ENCODE measurements at regions not wholly inside any gene's neighbourhood (a gene's known extent, or its start where the extent isn't known, plus 50 kb on each side); places are given as distances from the start of the nearest gene placed in this dataset.

DNA sequence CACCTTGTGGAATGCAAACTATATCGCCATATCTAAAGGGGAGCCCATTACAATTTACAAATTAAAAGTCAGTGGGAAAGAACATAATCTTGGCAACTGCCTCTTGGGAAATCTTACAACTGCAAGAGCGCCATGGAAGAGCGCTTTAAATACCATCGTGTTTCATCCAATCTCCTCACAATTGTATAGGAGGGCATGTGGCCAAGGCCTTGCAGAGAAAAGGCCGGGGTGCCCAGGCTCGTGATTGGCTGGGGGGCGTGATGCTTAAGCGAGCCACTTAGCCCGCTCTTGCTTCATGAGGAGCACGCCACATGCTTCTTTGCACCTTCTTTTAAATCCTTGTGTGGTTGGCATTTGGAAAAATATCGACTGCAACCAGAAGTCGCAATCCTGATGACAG, 69.8 kb upstream of the NFIB start:
- no peaks in the 10 kb centered on the region for H3K4me1 ChIP-seq (ENCODE audit: control insufficient read depth in 1 of 2, insufficient read depth in 2 of 2, low read length in 2 of 2)
- ATAC-seq (no peak), DNase-seq (ENCODE audit: low read depth, low spot score) (no peak)
- H4K20me1 ChIP-seq (ENCODE audit: insufficient read depth) = no peaks in the 10 kb centered on the region
- no peak overlapping the region for H3K9ac ChIP-seq (ENCODE audit: low read length)
- CTCF ChIA-PET = no interaction called here
- no peaks in the 10 kb centered on the region for H3K27me3 ChIP-seq (ENCODE audit: insufficient read depth, low read length)
- no peaks in the 10 kb centered on the region for H3K79me2 ChIP-seq (ENCODE audit: insufficient read depth, low read length)
- no peaks in the 10 kb centered on the region for H3K9me3 ChIP-seq (ENCODE audit: control insufficient read depth in 1 of 2, insufficient read depth in 1 of 2, low read depth in 1 of 2, low read length in 2 of 2)
- no peaks in the 10 kb centered on the region for H3K36me3 ChIP-seq (ENCODE audit: control insufficient read depth in 1 of 2, insufficient read depth in 2 of 2, low read length in 2 of 2)
- H3K4me2 ChIP-seq (ENCODE audit: low read length) = no peak overlapping the region
- H3K4me3 ChIP-seq (replicated peaks in 1 of 2; ENCODE audit: low read depth in 1 of 2, low read length in 2 of 2) = no peak overlapping the region
- RAD21 ChIA-PET (ENCODE audit: low non-redundant PET in 1 of 2, low total read pairs in 2 of 2, uncharacterized antibody in 2 of 2, unreplicated experiment in 2 of 2) = no interaction called here
- no peak for TF ChIP-seq EZH2 (IDR thresholded peaks at IDR 0.05)
- no peak for TF ChIP-seq YY1 (IDR thresholded peaks at IDR 0.05; ENCODE audit: extremely low read depth, insufficient replicate concordance, low read depth, low read length)
- TF ChIP-seq ELF1 (IDR thresholded peaks at IDR 0.05; ENCODE audit: borderline replicate concordance, low read depth) = no peak
- no peak for TF ChIP-seq POLR2AphosphoS5 (IDR thresholded peaks at IDR 0.05; ENCODE audit: low read depth, low read length)
- BruUV-seq (replicated peaks) = no TSS peak
- POLR2A ChIA-PET = no interaction called here
- H3K27ac ChIP-seq (ENCODE audit: low read depth, low read length) = no peak overlapping the region
- H2AFZ ChIP-seq (ENCODE audit: low read depth, low read length, poor library complexity, severe bottlenecking) = no peak overlapping the region
- no peaks in the 10 kb centered on the region for H3K9me2 ChIP-seq (ENCODE audit: insufficient read depth)
- intact Hi-C loops (cut with micrococcal nuclease) = no loop called here

DNA sequence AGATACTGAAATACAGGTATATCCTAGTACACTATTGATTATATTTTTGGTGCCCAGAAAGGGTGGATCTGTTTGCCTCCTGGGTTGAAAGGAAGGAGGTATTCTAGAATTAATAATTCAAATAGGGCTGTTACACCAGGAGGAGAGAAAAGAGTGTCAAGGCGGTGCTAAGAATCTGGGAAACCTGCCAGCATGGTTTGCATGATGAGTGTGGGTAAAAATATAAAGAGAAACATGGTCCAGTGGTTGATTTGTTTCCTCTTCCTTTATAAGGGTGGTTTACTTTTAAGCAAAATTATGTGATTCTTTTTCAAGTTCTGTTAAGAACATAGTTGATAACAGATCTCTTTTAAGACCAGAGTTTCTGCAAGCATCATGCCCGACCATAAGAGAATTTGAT, 69.4 kb upstream of the NFIB start:
- H3K9ac ChIP-seq (ENCODE audit: low read length) = no peak overlapping the region
- no peaks in the 10 kb centered on the region for H3K27me3 ChIP-seq (ENCODE audit: insufficient read depth, low read length)
- no peaks in the 10 kb centered on the region for H3K4me1 ChIP-seq (ENCODE audit: control insufficient read depth in 1 of 2, insufficient read depth in 2 of 2, low read length in 2 of 2)
- ATAC-seq (no peak), DNase-seq (ENCODE audit: low read depth, low spot score) (no peak)
- H3K4me3 ChIP-seq (replicated peaks in 1 of 2; ENCODE audit: low read depth in 1 of 2, low read length in 2 of 2) = no peak overlapping the region
- ChIA-PET CTCF (no interaction called here), POLR2A (no interaction called here), RAD21 (ENCODE audit: low non-redundant PET in 1 of 2, low total read pairs in 2 of 2, uncharacterized antibody in 2 of 2, unreplicated experiment in 2 of 2) (no interaction called here)
- H3K9me2 ChIP-seq (ENCODE audit: insufficient read depth) = no peaks in the 10 kb centered on the region
- no peaks in the 10 kb centered on the region for H3K9me3 ChIP-seq (ENCODE audit: control insufficient read depth in 1 of 2, insufficient read depth in 1 of 2, low read depth in 1 of 2, low read length in 2 of 2)
- H4K20me1 ChIP-seq (ENCODE audit: insufficient read depth) = no peaks in the 10 kb centered on the region
- TF ChIP-seq CBX3 (IDR thresholded peaks at IDR 0.05; ENCODE audit: low read depth) = no peak
- TF ChIP-seq RAD21 (IDR thresholded peaks at IDR 0.05; ENCODE audit: low read depth) = no peak
- TF ChIP-seq ZFX (IDR thresholded peaks at IDR 0.05) = no peak
- TF ChIP-seq ZNF274 (IDR thresholded peaks at IDR 0.05; ENCODE audit: low read depth, low read length) = no peak
- no peak overlapping the region for H3K4me2 ChIP-seq (ENCODE audit: low read length)
- no peaks in the 10 kb centered on the region for H3K79me2 ChIP-seq (ENCODE audit: insufficient read depth, low read length)
- intact Hi-C loops (cut with micrococcal nuclease) = no loop called here
- no peak overlapping the region for H2AFZ ChIP-seq (ENCODE audit: low read depth, low read length, poor library complexity, severe bottlenecking)
- BruUV-seq (replicated peaks) = no TSS peak
- no peaks in the 10 kb centered on the region for H3K36me3 ChIP-seq (ENCODE audit: control insufficient read depth in 1 of 2, insufficient read depth in 2 of 2, low read length in 2 of 2)
- no peak overlapping the region for H3K27ac ChIP-seq (ENCODE audit: low read depth, low read length)

Data from HCT116 (cell line).